ENCODE measurements at regions not wholly inside any gene's neighbourhood (a gene's known extent, or its start where the extent isn't known, plus 50 kb on each side); places are given as distances from the start of the nearest gene placed in this dataset.

- Histone ChIP-seq H3K4me3 (no peak overlapping the region), H3K27ac (no peak overlapping the region)
- TF ChIP-seq CTCF (IDR thresholded peaks at IDR 0.05) = no peak
- no peak for DNase-seq (ENCODE audit: low spot score)
Observed at GRCh38 chr12:87253157-87253556, 776.0 kb downstream of the C12orf50 start.

- TF ChIP-seq CTCF (IDR thresholded peaks at IDR 0.05) = no peak
- Histone ChIP-seq H3K27ac (no peak overlapping the region), H3K4me3 (no peak overlapping the region)
- no peak for DNase-seq (ENCODE audit: low spot score)
Observed at GRCh38 chr12:87246726-87247125, 782.5 kb downstream of the C12orf50 start.

- no peak overlapping the region for H3K4me3 ChIP-seq
- TF ChIP-seq CTCF (IDR thresholded peaks at IDR 0.05) = no peak
- no peak for DNase-seq (ENCODE audit: low spot score)
- H3K27ac ChIP-seq = no peak overlapping the region
Observed at GRCh38 chr12:87238466-87238865, 790.7 kb downstream of the C12orf50 start.

GRCh38 chr12:87234898-87235297 lies 794.3 kb downstream of the C12orf50 start:
- no peak for TF ChIP-seq CTCF (IDR thresholded peaks at IDR 0.05)
- Histone ChIP-seq H3K4me3 (no peak overlapping the region), H3K27ac (no peak overlapping the region)
- no peak for DNase-seq (ENCODE audit: low spot score)

- DNase-seq (ENCODE audit: low spot score) = no peak
Observed at GRCh38 chr12:87233671-87234070, 795.5 kb downstream of the C12orf50 start.

GRCh38 chr12:87231818-87232217 lies 797.4 kb downstream of the C12orf50 start:
- TF ChIP-seq CTCF (IDR thresholded peaks at IDR 0.05) = no peak
- no peak overlapping the region for H3K4me3 ChIP-seq
- DNase-seq (ENCODE audit: low spot score) = no peak
- no peak overlapping the region for H3K27ac ChIP-seq

More at GRCh38 chr12:87233671-87234070, 795.5 kb downstream of the C12orf50 start:
- H3K4me3 ChIP-seq = no peak overlapping the region
- no peak for TF ChIP-seq CTCF (IDR thresholded peaks at IDR 0.05)
- H3K27ac ChIP-seq = no peak overlapping the region

- no peak overlapping the region for H3K4me3 ChIP-seq
- no peak for DNase-seq (ENCODE audit: low spot score)
- H3K27ac ChIP-seq = no peak overlapping the region
- TF ChIP-seq CTCF (IDR thresholded peaks at IDR 0.05) = no peak
Observed at GRCh38 chr12:87230441-87230840, 798.8 kb downstream of the C12orf50 start.

Data from coronary artery (tissue), 2 donors.